ENCODE measurements at regions not wholly inside any gene's neighbourhood (a gene's known extent, or its start where the extent isn't known, plus 50 kb on each side); places are given as distances from the start of the nearest gene placed in this dataset.
"Not testable (repeated sequence)": the region's sequence is repeated elsewhere in the genome, so short reads cannot be mapped to it uniquely, and the experiment has no call there.

GRCh38 chr13:37995092-37995491, 125.5 kb upstream of the TRPC4 start:
- no peaks in the 10 kb centered on the region for H3K9me3 ChIP-seq (ENCODE audit: control insufficient read depth, insufficient read depth, low read length)
- no peaks in the 10 kb centered on the region for H3K36me3 ChIP-seq (ENCODE audit: control insufficient read depth, insufficient read depth, low read length)
- H3K4me1 ChIP-seq (ENCODE audit: control insufficient read depth, insufficient read depth, low read length): no peaks in the 10 kb centered on the region
- H3K27me3 ChIP-seq (ENCODE audit: control insufficient read depth, insufficient read depth, low read length): no peaks in the 10 kb centered on the region
- H3K4me3 ChIP-seq (ENCODE audit: low read depth, low read length): no peak overlapping the region
- H3K9ac ChIP-seq (ENCODE audit: low read depth, low read length): no peak overlapping the region

GRCh38 chr13:37986811-37987210, 117.2 kb upstream of the TRPC4 start:
- H3K9ac ChIP-seq (ENCODE audit: low read depth, low read length): no peak overlapping the region
- no peak overlapping the region for H3K4me3 ChIP-seq (ENCODE audit: low read depth, low read length)
- H3K4me1 ChIP-seq (ENCODE audit: control insufficient read depth, insufficient read depth, low read length): no peaks in the 10 kb centered on the region
- no peaks in the 10 kb centered on the region for H3K36me3 ChIP-seq (ENCODE audit: control insufficient read depth, insufficient read depth, low read length)
- no peaks in the 10 kb centered on the region for H3K9me3 ChIP-seq (ENCODE audit: control insufficient read depth, insufficient read depth, low read length)
- no peaks in the 10 kb centered on the region for H3K27me3 ChIP-seq (ENCODE audit: control insufficient read depth, insufficient read depth, low read length)

GRCh38 chr13:37985281-37985680, 115.7 kb upstream of the TRPC4 start:
- Histone ChIP-seq H3K27me3 (ENCODE audit: control insufficient read depth, insufficient read depth, low read length) (no peaks in the 10 kb centered on the region), H3K36me3 (ENCODE audit: control insufficient read depth, insufficient read depth, low read length) (no peaks in the 10 kb centered on the region), H3K4me1 (ENCODE audit: control insufficient read depth, insufficient read depth, low read length) (no peaks in the 10 kb centered on the region), H3K9me3 (ENCODE audit: control insufficient read depth, insufficient read depth, low read length) (no peaks in the 10 kb centered on the region), H3K9ac (ENCODE audit: low read depth, low read length) (no peak overlapping the region), H3K4me3 (ENCODE audit: low read depth, low read length) (no peak overlapping the region)

GRCh38 chr13:37984357-37984756, 114.8 kb upstream of the TRPC4 start:
- Histone ChIP-seq H3K4me3 (ENCODE audit: low read depth, low read length) (no peak overlapping the region), H3K27me3 (ENCODE audit: control insufficient read depth, insufficient read depth, low read length) (no peaks in the 10 kb centered on the region), H3K36me3 (ENCODE audit: control insufficient read depth, insufficient read depth, low read length) (no peaks in the 10 kb centered on the region), H3K9me3 (ENCODE audit: control insufficient read depth, insufficient read depth, low read length) (no peaks in the 10 kb centered on the region), H3K9ac (ENCODE audit: low read depth, low read length) (no peak overlapping the region), H3K4me1 (ENCODE audit: control insufficient read depth, insufficient read depth, low read length) (no peaks in the 10 kb centered on the region)

GRCh38 chr13:37981932-37982331, 112.4 kb upstream of the TRPC4 start:
- Histone ChIP-seq H3K9me3 (ENCODE audit: control insufficient read depth, insufficient read depth, low read length) (no peaks in the 10 kb centered on the region), H3K36me3 (ENCODE audit: control insufficient read depth, insufficient read depth, low read length) (no peaks in the 10 kb centered on the region), H3K4me1 (ENCODE audit: control insufficient read depth, insufficient read depth, low read length) (no peaks in the 10 kb centered on the region), H3K9ac (ENCODE audit: low read depth, low read length) (no peak overlapping the region), H3K4me3 (ENCODE audit: low read depth, low read length) (no peak overlapping the region), H3K27me3 (ENCODE audit: control insufficient read depth, insufficient read depth, low read length) (no peaks in the 10 kb centered on the region)

GRCh38 chr13:37978680-37979079, 109.1 kb upstream of the TRPC4 start:
- Histone ChIP-seq H3K36me3 (ENCODE audit: control insufficient read depth, insufficient read depth, low read length) (no peaks in the 10 kb centered on the region), H3K9ac (ENCODE audit: low read depth, low read length) (no peak overlapping the region), H3K4me3 (ENCODE audit: low read depth, low read length) (no peak overlapping the region), H3K27me3 (ENCODE audit: control insufficient read depth, insufficient read depth, low read length) (no peaks in the 10 kb centered on the region), H3K9me3 (ENCODE audit: control insufficient read depth, insufficient read depth, low read length) (no peaks in the 10 kb centered on the region), H3K4me1 (ENCODE audit: control insufficient read depth, insufficient read depth, low read length) (no peaks in the 10 kb centered on the region)

- no peaks in the 10 kb centered on the region for H3K4me1 ChIP-seq (ENCODE audit: control insufficient read depth, insufficient read depth, low read length)
- no peaks in the 10 kb centered on the region for H3K36me3 ChIP-seq (ENCODE audit: control insufficient read depth, insufficient read depth, low read length)
- no peak overlapping the region for H3K4me3 ChIP-seq (ENCODE audit: low read depth, low read length)
- H3K9ac ChIP-seq (ENCODE audit: low read depth, low read length): no peak overlapping the region
- no peaks in the 10 kb centered on the region for H3K9me3 ChIP-seq (ENCODE audit: control insufficient read depth, insufficient read depth, low read length)
- H3K27me3 ChIP-seq (ENCODE audit: control insufficient read depth, insufficient read depth, low read length): no peaks in the 10 kb centered on the region
Observed at GRCh38 chr13:37968555-37968954, 99.0 kb upstream of the TRPC4 start.

GRCh38 chr13:37966266-37966665, 96.7 kb upstream of the TRPC4 start:
- H3K4me3 ChIP-seq (ENCODE audit: low read depth, low read length): no peak overlapping the region
- H3K36me3 ChIP-seq (ENCODE audit: control insufficient read depth, insufficient read depth, low read length): no peaks in the 10 kb centered on the region
- H3K4me1 ChIP-seq (ENCODE audit: control insufficient read depth, insufficient read depth, low read length): no peaks in the 10 kb centered on the region
- H3K27me3 ChIP-seq (ENCODE audit: control insufficient read depth, insufficient read depth, low read length): no peaks in the 10 kb centered on the region
- no peak overlapping the region for H3K9ac ChIP-seq (ENCODE audit: low read depth, low read length)
- H3K9me3 ChIP-seq (ENCODE audit: control insufficient read depth, insufficient read depth, low read length): no peaks in the 10 kb centered on the region

- H3K9ac ChIP-seq (ENCODE audit: low read depth, low read length): no peak overlapping the region
- no peaks in the 10 kb centered on the region for H3K9me3 ChIP-seq (ENCODE audit: control insufficient read depth, insufficient read depth, low read length)
- H3K4me3 ChIP-seq (ENCODE audit: low read depth, low read length): no peak overlapping the region
- no peaks in the 10 kb centered on the region for H3K36me3 ChIP-seq (ENCODE audit: control insufficient read depth, insufficient read depth, low read length)
- no peaks in the 10 kb centered on the region for H3K4me1 ChIP-seq (ENCODE audit: control insufficient read depth, insufficient read depth, low read length)
- H3K27me3 ChIP-seq (ENCODE audit: control insufficient read depth, insufficient read depth, low read length): no peaks in the 10 kb centered on the region
Observed at GRCh38 chr13:37960427-37960826, 90.9 kb upstream of the TRPC4 start.

- H3K27me3 ChIP-seq (ENCODE audit: control insufficient read depth, insufficient read depth, low read length): no peaks in the 10 kb centered on the region
- no peaks in the 10 kb centered on the region for H3K4me1 ChIP-seq (ENCODE audit: control insufficient read depth, insufficient read depth, low read length)
- H3K36me3 ChIP-seq (ENCODE audit: control insufficient read depth, insufficient read depth, low read length): no peaks in the 10 kb centered on the region
- no peaks in the 10 kb centered on the region for H3K9me3 ChIP-seq (ENCODE audit: control insufficient read depth, insufficient read depth, low read length)
- no peak overlapping the region for H3K9ac ChIP-seq (ENCODE audit: low read depth, low read length)
- H3K4me3 ChIP-seq (ENCODE audit: low read depth, low read length): no peak overlapping the region
Observed at GRCh38 chr13:37959284-37959683, 89.7 kb upstream of the TRPC4 start.

- Histone ChIP-seq H3K4me3 (ENCODE audit: low read depth, low read length) (no peak overlapping the region), H3K36me3 (ENCODE audit: control insufficient read depth, insufficient read depth, low read length) (no peaks in the 10 kb centered on the region), H3K9me3 (ENCODE audit: control insufficient read depth, insufficient read depth, low read length) (no peaks in the 10 kb centered on the region), H3K27me3 (ENCODE audit: control insufficient read depth, insufficient read depth, low read length) (no peaks in the 10 kb centered on the region), H3K4me1 (ENCODE audit: control insufficient read depth, insufficient read depth, low read length) (no peaks in the 10 kb centered on the region), H3K9ac (ENCODE audit: low read depth, low read length) (no peak overlapping the region)
Observed at GRCh38 chr13:37956536-37956935, 87.0 kb upstream of the TRPC4 start.

GRCh38 chr13:37954597-37954996, 85.0 kb upstream of the TRPC4 start:
- not testable (repeated sequence) for H3K9me3 ChIP-seq (ENCODE audit: control insufficient read depth, insufficient read depth, low read length); H3K36me3 ChIP-seq (ENCODE audit: control insufficient read depth, insufficient read depth, low read length); H3K9ac ChIP-seq (ENCODE audit: low read depth, low read length); H3K27me3 ChIP-seq (ENCODE audit: control insufficient read depth, insufficient read depth, low read length); H3K4me3 ChIP-seq (ENCODE audit: low read depth, low read length); H3K4me1 ChIP-seq (ENCODE audit: control insufficient read depth, insufficient read depth, low read length)

- no peaks in the 10 kb centered on the region for H3K9me3 ChIP-seq (ENCODE audit: control insufficient read depth, insufficient read depth, low read length)
- H3K4me1 ChIP-seq (ENCODE audit: control insufficient read depth, insufficient read depth, low read length): no peaks in the 10 kb centered on the region
- H3K4me3 ChIP-seq (ENCODE audit: low read depth, low read length): no peak overlapping the region
- no peaks in the 10 kb centered on the region for H3K27me3 ChIP-seq (ENCODE audit: control insufficient read depth, insufficient read depth, low read length)
- H3K36me3 ChIP-seq (ENCODE audit: control insufficient read depth, insufficient read depth, low read length): no peaks in the 10 kb centered on the region
- no peak overlapping the region for H3K9ac ChIP-seq (ENCODE audit: low read depth, low read length)
Observed at GRCh38 chr13:37954191-37954590, 84.6 kb upstream of the TRPC4 start.
